ENCODE measurements at regions not wholly inside any gene's neighbourhood (a gene's known extent, or its start where the extent isn't known, plus 50 kb on each side); places are given as distances from the start of the nearest gene placed in this dataset.

DNA sequence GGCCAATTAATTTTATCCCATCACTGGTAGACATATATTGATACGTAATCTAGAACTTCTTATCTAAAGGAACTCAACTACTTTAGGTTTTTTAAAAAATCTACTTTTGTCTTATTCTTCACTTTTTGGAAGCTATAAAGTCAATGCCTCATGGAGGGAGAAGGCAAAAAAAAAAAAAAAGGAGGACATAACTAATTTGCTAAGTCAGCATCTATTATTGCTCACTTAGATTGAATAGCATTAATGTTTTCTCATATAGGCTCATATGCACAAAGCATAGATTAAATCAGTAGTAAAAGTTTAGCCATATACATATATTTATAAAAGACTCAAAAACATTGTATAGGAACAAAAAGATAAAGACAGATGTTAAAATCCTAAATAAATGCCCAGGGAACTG lies 179.3 kb upstream of the DGKB start:
- Histone ChIP-seq H3K4me2 (ENCODE audit: low read depth, low read length, poor library complexity, severe bottlenecking) (no peak overlapping the region), H3K4me3 (ENCODE audit: insufficient read depth, low read length, poor library complexity, severe bottlenecking) (no peak overlapping the region), H4K20me1 (ENCODE audit: low read depth, low read length) (no peaks in the 10 kb centered on the region; the same call in 1 of the 2 replicates), H3K79me2 (ENCODE audit: insufficient read depth, low read length) (no peaks in the 10 kb centered on the region), H3K27ac (ENCODE audit: low read depth, low read length) (no peak overlapping the region), H3K36me3 (ENCODE audit: low read length) (no peaks in the 10 kb centered on the region), H3K9me3 (ENCODE audit: insufficient read depth, low read length) (no peaks in the 10 kb centered on the region), H3K27me3 (ENCODE audit: low read length) (no peaks in the 10 kb centered on the region), H2AFZ (ENCODE audit: low read depth, low read length, severe bottlenecking) (no peak overlapping the region), H3K9me2 (replicated peaks; ENCODE audit: insufficient read depth, low read length) (no peaks in the 10 kb centered on the region), H3F3A (ENCODE audit: insufficient read depth) (no peaks in the 10 kb centered on the region), H3K9ac (ENCODE audit: low read length) (no peak overlapping the region)
- TF ChIP-seq, protein P1, sequence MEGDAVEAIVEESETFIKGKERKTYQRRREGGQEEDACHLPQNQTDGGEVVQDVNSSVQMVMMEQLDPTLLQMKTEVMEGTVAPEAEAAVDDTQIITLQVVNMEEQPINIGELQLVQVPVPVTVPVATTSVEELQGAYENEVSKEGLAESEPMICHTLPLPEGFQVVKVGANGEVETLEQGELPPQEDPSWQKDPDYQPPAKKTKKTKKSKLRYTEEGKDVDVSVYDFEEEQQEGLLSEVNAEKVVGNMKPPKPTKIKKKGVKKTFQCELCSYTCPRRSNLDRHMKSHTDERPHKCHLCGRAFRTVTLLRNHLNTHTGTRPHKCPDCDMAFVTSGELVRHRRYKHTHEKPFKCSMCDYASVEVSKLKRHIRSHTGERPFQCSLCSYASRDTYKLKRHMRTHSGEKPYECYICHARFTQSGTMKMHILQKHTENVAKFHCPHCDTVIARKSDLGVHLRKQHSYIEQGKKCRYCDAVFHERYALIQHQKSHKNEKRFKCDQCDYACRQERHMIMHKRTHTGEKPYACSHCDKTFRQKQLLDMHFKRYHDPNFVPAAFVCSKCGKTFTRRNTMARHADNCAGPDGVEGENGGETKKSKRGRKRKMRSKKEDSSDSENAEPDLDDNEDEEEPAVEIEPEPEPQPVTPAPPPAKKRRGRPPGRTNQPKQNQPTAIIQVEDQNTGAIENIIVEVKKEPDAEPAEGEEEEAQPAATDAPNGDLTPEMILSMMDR (IDR thresholded peaks at IDR 0.05; ENCODE audit: insufficient read depth, low read length, poor library complexity, severe bottlenecking) = no peak
- no peak for TF ChIP-seq EZH2phosphoT487 (conservative IDR thresholded peaks at IDR 0.05; ENCODE audit: low read length)

DNA sequence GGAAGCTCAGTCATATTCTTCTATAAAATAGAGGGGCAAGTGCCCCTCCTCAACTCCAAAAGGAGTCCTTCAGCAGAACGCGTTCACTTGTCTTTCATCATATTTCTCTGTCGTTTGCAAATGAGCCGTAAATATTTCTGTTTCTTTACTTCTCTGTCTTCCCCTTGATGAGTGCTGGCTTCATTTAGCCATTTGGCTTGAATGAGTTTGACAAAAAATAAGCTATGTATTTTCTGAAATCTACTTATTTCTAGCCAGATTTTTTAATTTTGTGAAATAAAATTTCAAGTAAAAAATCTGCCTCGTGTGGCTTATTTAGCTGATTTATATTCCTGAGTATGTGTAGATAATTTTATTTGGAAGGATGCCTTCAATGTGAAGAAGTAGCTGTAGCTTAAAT lies 170.8 kb upstream of the DGKB start:
- Histone ChIP-seq H3K9ac (ENCODE audit: low read length) (no peak overlapping the region), H3K27me3 (ENCODE audit: low read length) (no peaks in the 10 kb centered on the region), H3K36me3 (ENCODE audit: low read length) (no peaks in the 10 kb centered on the region), H3F3A (ENCODE audit: insufficient read depth) (no peaks in the 10 kb centered on the region), H3K4me3 (ENCODE audit: insufficient read depth, low read length, poor library complexity, severe bottlenecking) (no peak overlapping the region), H4K20me1 (ENCODE audit: low read depth, low read length) (no peaks in the 10 kb centered on the region), H3K79me2 (ENCODE audit: insufficient read depth, low read length) (no peaks in the 10 kb centered on the region), H3K27ac (ENCODE audit: low read depth, low read length) (no peak overlapping the region), H3K4me2 (ENCODE audit: low read depth, low read length, poor library complexity, severe bottlenecking) (no peak overlapping the region), H2AFZ (ENCODE audit: low read depth, low read length, severe bottlenecking) (no peak overlapping the region), H3K9me2 (replicated peaks; ENCODE audit: insufficient read depth, low read length) (no peaks in the 10 kb centered on the region), H3K9me3 (ENCODE audit: insufficient read depth, low read length) (no peaks in the 10 kb centered on the region)
- TF ChIP-seq, protein P1 (IDR thresholded peaks at IDR 0.05; ENCODE audit: insufficient read depth, low read length, poor library complexity, severe bottlenecking) = no peak
- no peak for TF ChIP-seq EZH2phosphoT487 (conservative IDR thresholded peaks at IDR 0.05; ENCODE audit: low read length)

DNA sequence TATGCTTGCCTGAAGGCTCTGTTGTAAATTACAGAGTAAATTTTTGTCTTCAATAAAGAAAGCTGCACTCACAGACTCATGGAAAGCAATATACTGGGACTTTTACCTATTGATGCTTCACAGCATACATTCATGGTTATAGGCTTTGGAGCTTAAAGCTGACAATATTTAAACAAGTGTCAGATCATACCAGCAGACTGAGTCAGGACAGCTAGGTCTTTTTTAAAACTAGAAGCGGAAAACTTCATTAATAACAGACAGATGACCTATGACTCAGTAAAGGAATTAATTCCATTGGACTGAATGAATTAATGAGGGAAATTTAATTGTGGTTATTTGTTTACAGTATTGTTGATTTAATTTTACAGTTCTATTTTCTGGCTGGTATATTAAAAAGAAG lies 165.8 kb upstream of the DGKB start:
- no peaks in the 10 kb centered on the region for H3K79me2 ChIP-seq (ENCODE audit: insufficient read depth, low read length)
- no peaks in the 10 kb centered on the region for H3K9me3 ChIP-seq (ENCODE audit: insufficient read depth, low read length)
- no peak overlapping the region for H3K4me2 ChIP-seq (ENCODE audit: low read depth, low read length, poor library complexity, severe bottlenecking)
- TF ChIP-seq, protein P1 (IDR thresholded peaks at IDR 0.05; ENCODE audit: insufficient read depth, low read length, poor library complexity, severe bottlenecking) = no peak
- no peak for TF ChIP-seq EZH2phosphoT487 (conservative IDR thresholded peaks at IDR 0.05; ENCODE audit: low read length)
- H2AFZ ChIP-seq (ENCODE audit: low read depth, low read length, severe bottlenecking) = no peak overlapping the region
- H3K36me3 ChIP-seq (ENCODE audit: low read length) = no peaks in the 10 kb centered on the region
- no peaks in the 10 kb centered on the region for H3K27me3 ChIP-seq (ENCODE audit: low read length)
- no peak overlapping the region for H3K27ac ChIP-seq (ENCODE audit: low read depth, low read length)
- no peaks in the 10 kb centered on the region for H3F3A ChIP-seq (ENCODE audit: insufficient read depth)
- no peaks in the 10 kb centered on the region for H4K20me1 ChIP-seq (ENCODE audit: low read depth, low read length)
- no peak overlapping the region for H3K9ac ChIP-seq (ENCODE audit: low read length)
- no peak overlapping the region for H3K4me3 ChIP-seq (ENCODE audit: insufficient read depth, low read length, poor library complexity, severe bottlenecking)
- H3K9me2 ChIP-seq (replicated peaks; ENCODE audit: insufficient read depth, low read length) = no peaks in the 10 kb centered on the region; the same call in 1 of the 2 replicates
